SK-N-SH treated with all-trans-retinoic acid at 6 μM for 48 hours (cell line): ENCODE measurements at regions not wholly inside any gene's neighbourhood (a gene's known extent, or its start where the extent isn't known, plus 50 kb on each side); places are given as distances from the start of the nearest gene placed in this dataset.
"Not testable (repeated sequence)": the region's sequence is repeated elsewhere in the genome, so short reads cannot be mapped to it uniquely, and the experiment has no call there.

Source experiments
- ATAC-seq: fragments of 200-7000 bp; cut with Tn5 transposase; 3 replicates; pipeline ENCODE4 v1.9.1; 2020; ENCODE audit warnings: mild to moderate bottlenecking, moderate library complexity
- ARNTL ChIP-seq: fragments of 450-650 bp; formaldehyde crosslinking; IDR thresholded peaks from 2 replicates; pipeline ENCODE4 v1.5.0; 2020; ENCODE audit warnings: low read depth, mild to moderate bottlenecking, moderate library complexity, borderline replicate concordance
- BACH2 ChIP-seq: fragments of 250-450 bp; sonication (Bioruptor Pico); IDR thresholded peaks from 2 replicates; pipeline ENCODE4 v1.9.0; 2021; ENCODE audit warnings: mild to moderate bottlenecking, borderline replicate concordance
- CSDC2 ChIP-seq: fragments of 250-450 bp; sonication (Bioruptor Pico); IDR thresholded peaks from 2 replicates; pipeline ENCODE4 v1.5.0; 2020; ENCODE audit warnings: mild to moderate bottlenecking, moderate library complexity
- ESRRG ChIP-seq: fragments of 250-450 bp; sonication (Bioruptor Pico); IDR thresholded peaks from 2 replicates; pipeline ENCODE4 v1.6.1; 2021; ENCODE audit warnings: mild to moderate bottlenecking
- GLIS3 ChIP-seq: fragments of 250-450 bp; sonication (Bioruptor Pico); IDR thresholded peaks from 2 replicates; pipeline ENCODE4 v1.5.0; 2020; ENCODE audit warnings: mild to moderate bottlenecking, moderate library complexity
- ISL1 ChIP-seq: fragments of 250-450 bp; sonication (Bioruptor Pico); IDR thresholded peaks from 2 replicates; pipeline ENCODE4 v2.1.2; 2022; ENCODE audit warnings: mild to moderate bottlenecking, moderate library complexity
- OSR1 ChIP-seq: fragments of 250-450 bp; sonication (Bioruptor Pico); IDR thresholded peaks from 2 replicates; pipeline ENCODE4 v1.8.0; 2022; ENCODE audit warnings: moderate library complexity, mild to moderate bottlenecking, inconsistent platforms
- RARB ChIP-seq: fragments of 250-450 bp; sonication (Bioruptor Pico); IDR thresholded peaks from 2 replicates; pipeline ENCODE4 v1.8.0; 2021; ENCODE audit warnings: mild to moderate bottlenecking, moderate library complexity
- SNAI2 ChIP-seq: fragments of 250-450 bp; sonication (Bioruptor Pico); IDR thresholded peaks from 2 replicates; pipeline ENCODE4 v1.5.0; 2020; ENCODE audit warnings: mild to moderate bottlenecking, moderate library complexity
- TCF4 ChIP-seq: fragments of 250-450 bp; sonication (Bioruptor Pico); IDR thresholded peaks from 2 replicates; pipeline ENCODE4 v1.8.0; 2021; ENCODE audit warnings: mild to moderate bottlenecking, moderate library complexity, borderline replicate concordance
- TOX ChIP-seq: fragments of 250-450 bp; sonication (Bioruptor Pico); IDR thresholded peaks from 2 replicates; pipeline ENCODE4 v1.8.0; 2021; ENCODE audit warnings: mild to moderate bottlenecking, moderate library complexity, borderline replicate concordance
- ZC3H10 ChIP-seq: fragments of 250-450 bp; sonication (Bioruptor Pico); IDR thresholded peaks from 2 replicates; pipeline ENCODE4 v1.5.1; 2021; ENCODE audit warnings: mild to moderate bottlenecking, moderate library complexity
- ZFP3 ChIP-seq: fragments of 250-450 bp; sonication (Bioruptor Pico); IDR thresholded peaks from 2 replicates; pipeline ENCODE4 v1.5.0; 2020; ENCODE audit warnings: mild to moderate bottlenecking, moderate library complexity
- ZFP30 ChIP-seq: fragments of 450-650 bp; formaldehyde crosslinking; IDR thresholded peaks from 2 replicates; pipeline ENCODE4 v1.5.0; 2022; ENCODE audit warnings: mild to moderate bottlenecking, moderate library complexity
- ZNF565 ChIP-seq: fragments of 450-650 bp; formaldehyde crosslinking; conservative IDR thresholded peaks from 2 replicates; pipeline ENCODE4 v1.5.0; 2020; ENCODE audit warnings: low read depth, mild to moderate bottlenecking, moderate library complexity
- ZNF70 ChIP-seq: fragments of 450-650 bp; formaldehyde crosslinking; IDR thresholded peaks from 2 replicates; pipeline ENCODE4 v1.5.0; 2020; ENCODE audit warnings: mild to moderate bottlenecking, moderate library complexity
- ZNF8 ChIP-seq: fragments of 450-650 bp; formaldehyde crosslinking; IDR thresholded peaks from 2 replicates; pipeline ENCODE4 v1.5.0; 2020; ENCODE audit warnings: mild to moderate bottlenecking, moderate library complexity
- TF ChIP-seq, protein P1 (sequence below): fragments of 250-450 bp; sonication (Bioruptor Pico); IDR thresholded peaks from 2 replicates; pipeline ENCODE4 v1.5.1; 2020; ENCODE audit warnings: low read depth, mild to moderate bottlenecking, moderate library complexity
- TF ChIP-seq, protein P2 (sequence below): fragments of 250-450 bp; sonication (Bioruptor Pico); IDR thresholded peaks from 2 replicates; pipeline ENCODE4 v1.8.0; 2020; ENCODE audit warnings: mild to moderate bottlenecking, moderate library complexity, borderline replicate concordance
- TF ChIP-seq, protein P3 (sequence below): fragments of 250-450 bp; sonication (Bioruptor Pico); IDR thresholded peaks from 2 replicates; pipeline ENCODE4 v1.8.0; 2021; ENCODE audit warnings: low read depth, mild to moderate bottlenecking, moderate library complexity, borderline replicate concordance
- TF ChIP-seq, protein P4 (sequence below): fragments of 250-450 bp; sonication (Bioruptor Pico); IDR thresholded peaks from 2 replicates; pipeline ENCODE4 v1.5.0; 2020; ENCODE audit warnings: mild to moderate bottlenecking, moderate library complexity
- TF ChIP-seq, protein P5 (sequence below): fragments of 250-450 bp; sonication (Bioruptor Pico); IDR thresholded peaks from 2 replicates; pipeline ENCODE4 v1.5.1; 2021; ENCODE audit warnings: mild to moderate bottlenecking, moderate library complexity

DNA sequence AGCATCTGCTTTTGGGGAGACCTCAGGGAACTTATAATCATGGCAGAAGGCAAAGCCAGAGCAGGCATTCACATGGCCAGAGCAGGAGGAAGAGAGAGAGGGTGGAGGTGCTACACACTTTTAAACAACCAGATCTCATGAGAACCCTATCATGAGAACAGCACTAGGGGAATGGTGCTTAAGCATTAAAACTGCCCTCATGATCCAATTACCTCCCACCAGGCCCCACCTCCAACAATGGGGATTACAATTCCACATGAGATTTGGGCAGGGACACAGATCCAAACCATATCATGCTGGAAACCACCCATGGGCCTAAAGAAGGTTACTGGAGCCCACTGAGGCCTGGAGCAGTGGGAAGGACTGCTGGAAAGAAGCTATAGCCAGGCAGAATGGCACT is 66.9 kb upstream of the CHST1 start:
- TF ChIP-seq ZNF70 (CRISPR knock-in tag) (no peak), ZFP3 (CRISPR knock-in tag) (no peak), OSR1 (no peak), ISL1 (CRISPR knock-in tag) (no peak)
- ATAC-seq, result no peak

DNA sequence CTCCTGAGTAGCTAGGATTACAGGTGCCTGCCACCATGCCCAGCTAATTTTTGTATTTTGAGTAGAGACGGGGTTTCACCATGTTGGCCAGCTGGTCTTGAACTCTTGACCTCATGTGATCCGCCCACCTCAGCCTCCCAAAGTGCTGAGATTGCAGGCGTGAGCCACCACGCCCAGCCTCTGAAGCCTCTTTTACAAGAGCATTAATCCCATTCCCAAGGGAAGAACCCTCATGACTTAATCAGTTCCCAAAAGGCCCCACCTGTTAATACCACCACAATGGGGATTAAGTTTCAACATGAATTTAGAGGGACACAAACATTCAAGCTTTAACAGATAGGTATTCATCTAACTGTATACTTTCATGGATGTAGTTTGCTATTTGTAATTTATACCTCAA is 65.7 kb upstream of the CHST1 start:
- not testable (repeated sequence) for ATAC-seq

DNA sequence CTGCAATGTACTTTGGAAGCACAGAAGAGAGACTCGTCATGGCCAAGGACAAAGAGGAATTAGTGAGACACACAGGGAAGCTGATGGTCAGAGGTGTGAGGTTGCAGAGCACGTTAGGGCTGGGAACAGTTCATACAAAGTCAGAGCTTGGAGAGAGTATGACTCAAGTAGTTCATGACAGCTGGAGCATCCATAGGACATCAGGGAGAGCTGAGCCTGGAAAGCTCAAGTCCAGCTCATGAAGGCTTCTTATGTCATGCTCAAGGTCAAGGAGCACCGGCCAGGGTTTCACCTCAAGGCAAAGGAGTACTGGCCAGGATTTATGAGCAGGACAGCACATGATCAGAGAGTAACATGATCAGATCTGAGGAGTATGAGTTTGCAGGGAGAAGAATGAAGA is 64.6 kb upstream of the CHST1 start:
- ATAC-seq, result no peak
- TF ChIP-seq ESRRG (no peak), ISL1 (CRISPR knock-in tag) (no peak), RARB (CRISPR knock-in tag) (no peak), TOX (no peak), CSDC2 (CRISPR knock-in tag) (no peak), ZNF8 (CRISPR knock-in tag) (no peak), ARNTL (CRISPR knock-in tag) (no peak), TCF4 (no peak), SNAI2 (CRISPR knock-in tag) (no peak), ZC3H10 (CRISPR knock-in tag) (no peak), ZFP30 (CRISPR knock-in tag) (no peak), ZNF565 (no peak), GLIS3 (no peak), ZNF70 (CRISPR knock-in tag) (no peak), BACH2 (CRISPR knock-in tag) (no peak)
- TF ChIP-seq, protein P1, sequence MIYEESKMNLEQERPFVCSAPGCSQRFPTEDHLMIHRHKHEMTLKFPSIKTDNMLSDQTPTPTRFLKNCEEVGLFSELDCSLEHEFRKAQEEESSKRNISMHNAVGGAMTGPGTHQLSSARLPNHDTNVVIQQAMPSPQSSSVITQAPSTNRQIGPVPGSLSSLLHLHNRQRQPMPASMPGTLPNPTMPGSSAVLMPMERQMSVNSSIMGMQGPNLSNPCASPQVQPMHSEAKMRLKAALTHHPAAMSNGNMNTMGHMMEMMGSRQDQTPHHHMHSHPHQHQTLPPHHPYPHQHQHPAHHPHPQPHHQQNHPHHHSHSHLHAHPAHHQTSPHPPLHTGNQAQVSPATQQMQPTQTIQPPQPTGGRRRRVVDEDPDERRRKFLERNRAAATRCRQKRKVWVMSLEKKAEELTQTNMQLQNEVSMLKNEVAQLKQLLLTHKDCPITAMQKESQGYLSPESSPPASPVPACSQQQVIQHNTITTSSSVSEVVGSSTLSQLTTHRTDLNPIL (CRISPR knock-in tag), result no peak
- TF ChIP-seq, protein P2, sequence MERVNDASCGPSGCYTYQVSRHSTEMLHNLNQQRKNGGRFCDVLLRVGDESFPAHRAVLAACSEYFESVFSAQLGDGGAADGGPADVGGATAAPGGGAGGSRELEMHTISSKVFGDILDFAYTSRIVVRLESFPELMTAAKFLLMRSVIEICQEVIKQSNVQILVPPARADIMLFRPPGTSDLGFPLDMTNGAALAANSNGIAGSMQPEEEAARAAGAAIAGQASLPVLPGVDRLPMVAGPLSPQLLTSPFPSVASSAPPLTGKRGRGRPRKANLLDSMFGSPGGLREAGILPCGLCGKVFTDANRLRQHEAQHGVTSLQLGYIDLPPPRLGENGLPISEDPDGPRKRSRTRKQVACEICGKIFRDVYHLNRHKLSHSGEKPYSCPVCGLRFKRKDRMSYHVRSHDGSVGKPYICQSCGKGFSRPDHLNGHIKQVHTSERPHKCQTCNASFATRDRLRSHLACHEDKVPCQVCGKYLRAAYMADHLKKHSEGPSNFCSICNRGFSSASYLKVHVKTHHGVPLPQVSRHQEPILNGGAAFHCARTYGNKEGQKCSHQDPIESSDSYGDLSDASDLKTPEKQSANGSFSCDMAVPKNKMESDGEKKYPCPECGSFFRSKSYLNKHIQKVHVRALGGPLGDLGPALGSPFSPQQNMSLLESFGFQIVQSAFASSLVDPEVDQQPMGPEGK, result no peak
- TF ChIP-seq, protein P3, sequence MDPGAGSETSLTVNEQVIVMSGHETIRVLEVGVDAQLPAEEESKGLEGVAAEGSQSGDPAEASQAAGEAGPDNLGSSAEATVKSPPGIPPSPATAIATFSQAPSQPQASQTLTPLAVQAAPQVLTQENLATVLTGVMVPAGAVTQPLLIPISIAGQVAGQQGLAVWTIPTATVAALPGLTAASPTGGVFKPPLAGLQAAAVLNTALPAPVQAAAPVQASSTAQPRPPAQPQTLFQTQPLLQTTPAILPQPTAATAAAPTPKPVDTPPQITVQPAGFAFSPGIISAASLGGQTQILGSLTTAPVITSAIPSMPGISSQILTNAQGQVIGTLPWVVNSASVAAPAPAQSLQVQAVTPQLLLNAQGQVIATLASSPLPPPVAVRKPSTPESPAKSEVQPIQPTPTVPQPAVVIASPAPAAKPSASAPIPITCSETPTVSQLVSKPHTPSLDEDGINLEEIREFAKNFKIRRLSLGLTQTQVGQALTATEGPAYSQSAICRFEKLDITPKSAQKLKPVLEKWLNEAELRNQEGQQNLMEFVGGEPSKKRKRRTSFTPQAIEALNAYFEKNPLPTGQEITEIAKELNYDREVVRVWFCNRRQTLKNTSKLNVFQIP, result no peak
- TF ChIP-seq, protein P4, sequence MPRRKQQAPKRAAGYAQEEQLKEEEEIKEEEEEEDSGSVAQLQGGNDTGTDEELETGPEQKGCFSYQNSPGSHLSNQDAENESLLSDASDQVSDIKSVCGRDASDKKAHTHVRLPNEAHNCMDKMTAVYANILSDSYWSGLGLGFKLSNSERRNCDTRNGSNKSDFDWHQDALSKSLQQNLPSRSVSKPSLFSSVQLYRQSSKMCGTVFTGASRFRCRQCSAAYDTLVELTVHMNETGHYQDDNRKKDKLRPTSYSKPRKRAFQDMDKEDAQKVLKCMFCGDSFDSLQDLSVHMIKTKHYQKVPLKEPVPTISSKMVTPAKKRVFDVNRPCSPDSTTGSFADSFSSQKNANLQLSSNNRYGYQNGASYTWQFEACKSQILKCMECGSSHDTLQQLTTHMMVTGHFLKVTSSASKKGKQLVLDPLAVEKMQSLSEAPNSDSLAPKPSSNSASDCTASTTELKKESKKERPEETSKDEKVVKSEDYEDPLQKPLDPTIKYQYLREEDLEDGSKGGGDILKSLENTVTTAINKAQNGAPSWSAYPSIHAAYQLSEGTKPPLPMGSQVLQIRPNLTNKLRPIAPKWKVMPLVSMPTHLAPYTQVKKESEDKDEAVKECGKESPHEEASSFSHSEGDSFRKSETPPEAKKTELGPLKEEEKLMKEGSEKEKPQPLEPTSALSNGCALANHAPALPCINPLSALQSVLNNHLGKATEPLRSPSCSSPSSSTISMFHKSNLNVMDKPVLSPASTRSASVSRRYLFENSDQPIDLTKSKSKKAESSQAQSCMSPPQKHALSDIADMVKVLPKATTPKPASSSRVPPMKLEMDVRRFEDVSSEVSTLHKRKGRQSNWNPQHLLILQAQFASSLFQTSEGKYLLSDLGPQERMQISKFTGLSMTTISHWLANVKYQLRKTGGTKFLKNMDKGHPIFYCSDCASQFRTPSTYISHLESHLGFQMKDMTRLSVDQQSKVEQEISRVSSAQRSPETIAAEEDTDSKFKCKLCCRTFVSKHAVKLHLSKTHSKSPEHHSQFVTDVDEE (CRISPR knock-in tag), result no peak
- TF ChIP-seq, protein P5, sequence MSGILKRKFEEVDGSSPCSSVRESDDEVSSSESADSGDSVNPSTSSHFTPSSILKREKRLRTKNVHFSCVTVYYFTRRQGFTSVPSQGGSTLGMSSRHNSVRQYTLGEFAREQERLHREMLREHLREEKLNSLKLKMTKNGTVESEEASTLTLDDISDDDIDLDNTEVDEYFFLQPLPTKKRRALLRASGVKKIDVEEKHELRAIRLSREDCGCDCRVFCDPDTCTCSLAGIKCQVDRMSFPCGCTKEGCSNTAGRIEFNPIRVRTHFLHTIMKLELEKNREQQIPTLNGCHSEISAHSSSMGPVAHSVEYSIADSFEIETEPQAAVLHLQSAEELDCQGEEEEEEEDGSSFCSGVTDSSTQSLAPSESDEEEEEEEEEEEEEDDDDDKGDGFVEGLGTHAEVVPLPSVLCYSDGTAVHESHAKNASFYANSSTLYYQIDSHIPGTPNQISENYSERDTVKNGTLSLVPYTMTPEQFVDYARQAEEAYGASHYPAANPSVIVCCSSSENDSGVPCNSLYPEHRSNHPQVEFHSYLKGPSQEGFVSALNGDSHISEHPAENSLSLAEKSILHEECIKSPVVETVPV (CRISPR knock-in tag), result no peak

DNA sequence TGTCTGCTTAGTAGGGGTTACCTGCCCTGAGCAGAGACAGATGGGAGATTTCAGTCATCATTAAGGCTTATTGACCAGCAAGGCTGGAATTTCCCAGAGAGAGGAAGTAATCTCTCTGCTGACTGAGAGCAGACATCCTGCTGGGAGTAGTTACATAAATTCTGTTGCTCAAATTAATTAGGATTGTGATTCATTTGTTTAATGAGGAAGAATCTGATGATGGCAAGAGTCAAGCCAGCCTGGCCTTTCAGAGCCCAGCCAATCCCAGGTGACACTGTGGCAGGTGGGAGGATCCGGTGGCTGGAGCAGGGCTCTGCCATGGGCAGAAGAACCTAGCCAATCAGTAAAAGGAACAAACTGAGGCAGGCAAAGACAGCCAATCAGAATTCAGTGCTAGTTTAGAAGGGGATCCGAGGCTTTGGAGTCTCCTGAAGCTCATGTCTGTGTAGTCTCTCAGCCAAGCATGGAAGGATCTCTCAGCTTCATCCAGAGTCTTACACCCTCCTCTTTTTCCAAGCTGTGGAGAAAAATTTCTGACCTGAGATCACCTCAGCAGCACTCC is 61.2 kb upstream of the CHST1 start:
- no peak for ATAC-seq
- TF ChIP-seq SNAI2 (CRISPR knock-in tag), result no peak
- TF ChIP-seq CSDC2 (CRISPR knock-in tag), result no peak
- TF ChIP-seq, protein P1 (CRISPR knock-in tag), result no peak
- TF ChIP-seq, protein P2, result no peak
